GM12878 (cell line): ENCODE measurements at regions not wholly inside any gene's neighbourhood (a gene's known extent, or its start where the extent isn't known, plus 50 kb on each side); places are given as distances from the start of the nearest gene placed in this dataset.

Experiments used
- ATAC-seq: fragments of 200-7000 bp; cut with Tn5 transposase; 3 replicates; pipeline ENCODE4 v1.9.1; 2020; ENCODE audit warnings: mild to moderate bottlenecking, moderate library complexity
- BruUV-seq: library from RNA; stranded (reverse); fragments of 400-500 nt; replicated peaks from 2 replicates; lab custom pipeline; 2021; lab: Mats Ljungman, UMichigan
- CTCF ChIA-PET: fragments of 300-600 bp; sonication (Branson Sonifier 250); formaldehyde crosslinking; extraction: SDS; loops from one replicate; lab custom pipeline; 2021; ENCODE audit warnings: inconsistent platforms; lab: Yijun Ruan, JAX
- POLR2A ChIA-PET: fragments of 350-600 bp; formaldehyde crosslinking; extraction: SDS; loops from one replicate; lab custom pipeline; 2021; ENCODE audit warnings: inconsistent platforms; lab: Charles Lee
- RAD21 ChIA-PET: fragments of 300-600 bp; sonication (Branson Sonifier 250); formaldehyde crosslinking; loops from one replicate; lab custom pipeline; 2023; ENCODE audit warnings: antibody characterized with exemption; ENCODE audit not compliant: unreplicated experiment; lab: Charles Lee
- SMC1A ChIA-PET: fragments of 300-600 bp; sonication (Branson Sonifier 250); formaldehyde crosslinking; loops from one replicate; lab custom pipeline; 2023; ENCODE audit not compliant: unreplicated experiment, uncharacterized antibody; lab: Charles Lee
- DNase-seq: peaks from one replicate; pipeline ENCODE4 v3.0.0-alpha.2; 2011; ENCODE audit warnings: low read depth, low spot score
- FAIRE-seq: peaks from 3 replicates; lab custom pipeline; 2011; peaks lifted over from hg19 to GRCh38; lab: Jason Lieb, UNC
- H2AFZ ChIP-seq: 2 replicates; pipeline ENCODE4 v1.6.0; 2011; ENCODE audit warnings: low read depth, low read length, control low read depth; ENCODE audit not compliant: control insufficient read depth
- H3K27ac ChIP-seq: 2 replicates; pipeline ENCODE4 v1.5.1; 2011; ENCODE audit warnings: control low read depth; ENCODE audit not compliant: control insufficient read depth, insufficient read depth
- H3K27me3 ChIP-seq, 2 experiments: replicated peaks in 1 of 2; 2 replicates each; pipeline versions ENCODE4 v1.6.0 to v1.6.1; 2011; ENCODE audit warnings: low read length in 1 of 2; ENCODE audit not compliant: control insufficient read depth in 2 of 2, insufficient read depth in 2 of 2
- H3K36me3 ChIP-seq, 2 experiments: 2 replicates each; pipeline ENCODE4 v1.5.1; 2011; ENCODE audit warnings: low read length in 1 of 2; ENCODE audit not compliant: control insufficient read depth in 2 of 2, insufficient read depth in 2 of 2
- H3K4me1 ChIP-seq: 2 replicates; pipeline ENCODE4 v1.6.1; 2011; ENCODE audit warnings: mild to moderate bottlenecking, low read length, moderate library complexity, mixed read lengths; ENCODE audit not compliant: control insufficient read depth, insufficient read depth
- H3K4me2 ChIP-seq: 2 replicates; pipeline ENCODE4 v1.6.0; 2011; ENCODE audit warnings: control low read depth; ENCODE audit not compliant: control insufficient read depth, insufficient read depth
- H3K4me3 ChIP-seq: fragments of 200-600 bp; sonication (generic); 2 replicates; pipeline ENCODE4 v1.5.1; 2016
- H3K79me2 ChIP-seq: 2 replicates; pipeline ENCODE4 v1.6.0; 2011; ENCODE audit warnings: low read length; ENCODE audit not compliant: control insufficient read depth, insufficient read depth
- H3K9ac ChIP-seq: 2 replicates; pipeline ENCODE4 v1.8.0; 2011; ENCODE audit warnings: low read length, control low read depth, mixed read lengths; ENCODE audit not compliant: control insufficient read depth, insufficient read depth
- H3K9me3 ChIP-seq: replicated peaks from 3 replicates; pipeline ENCODE4 v1.5.1; 2011; ENCODE audit warnings: mild to moderate bottlenecking, low read length; ENCODE audit not compliant: control insufficient read depth, insufficient read depth
- H4K20me1 ChIP-seq: 2 replicates; pipeline ENCODE4 v1.6.0; 2011; ENCODE audit not compliant: control insufficient read depth, insufficient read depth
- CBX5 ChIP-seq: sonication (generic); IDR thresholded peaks from 2 replicates; pipeline ENCODE4 v1.6.1; 2016; ENCODE audit warnings: low read depth, moderate library complexity, mild to moderate bottlenecking, inconsistent platforms
- DPF2 ChIP-seq: fragments of 450-650 bp; IDR thresholded peaks from 2 replicates; pipeline ENCODE4 v1.6.1; 2017; ENCODE audit warnings: mild to moderate bottlenecking
- ETV6 ChIP-seq, 2 experiments: fragments of 450-650 bp in 1 of 2; IDR thresholded peaks in 1 of 2; conservative IDR thresholded peaks in 1 of 2; 2 replicates each; pipeline ENCODE4 v1.6.1; 2014; ENCODE audit warnings: antibody characterized with exemption in 1 of 2, borderline replicate concordance in 1 of 2, low read depth in 1 of 2, mild to moderate bottlenecking in 1 of 2, moderate library complexity in 1 of 2
- IKZF2 ChIP-seq, 2 experiments: fragments of 450-650 bp; IDR thresholded peaks; 2 replicates each; pipeline ENCODE4 v1.6.1; 2017; ENCODE audit warnings: mild to moderate bottlenecking in 2 of 2, moderate library complexity in 2 of 2
- JUNB ChIP-seq: IDR thresholded peaks from 2 replicates; pipeline ENCODE4 v1.6.1; 2016; ENCODE audit warnings: antibody characterized with exemption, mild to moderate bottlenecking
- NFXL1 ChIP-seq: fragments of 450-650 bp; IDR thresholded peaks from 2 replicates; pipeline ENCODE4 v1.6.1; 2017; ENCODE audit warnings: antibody characterized with exemption, mild to moderate bottlenecking, borderline replicate concordance
- SPI1 ChIP-seq: IDR thresholded peaks from 2 replicates; pipeline ENCODE4 v1.6.1; 2011; ENCODE audit warnings: low read depth, mild to moderate bottlenecking, low read length, moderate library complexity, borderline replicate concordance; ENCODE audit not compliant: insufficient read depth
- SREBF2 ChIP-seq: IDR thresholded peaks from 2 replicates; pipeline ENCODE4 v1.6.1; 2012; ENCODE audit warnings: mild to moderate bottlenecking, low read length
- STAT3 ChIP-seq: IDR thresholded peaks from 2 replicates; pipeline ENCODE4 v1.6.1; 2011; ENCODE audit warnings: low read depth, low read length, improper control_type of control experiment
- TARDBP ChIP-seq: IDR thresholded peaks from 2 replicates; pipeline ENCODE4 v1.6.1; 2016; ENCODE audit warnings: borderline replicate concordance
- WRNIP1 ChIP-seq: IDR thresholded peaks from 2 replicates; pipeline ENCODE4 v1.6.1; 2011; ENCODE audit warnings: low read depth, low read length, improper control_type of control experiment, borderline replicate concordance
- YBX1 ChIP-seq: fragments of 450-650 bp; IDR thresholded peaks from 2 replicates; pipeline ENCODE4 v1.6.1; 2016; ENCODE audit warnings: antibody characterized with exemption
- ZNF217 ChIP-seq: fragments of 450-650 bp; IDR thresholded peaks from 2 replicates; pipeline ENCODE4 v1.6.1; 2017; ENCODE audit warnings: antibody characterized with exemption, mild to moderate bottlenecking
- ZSCAN29 ChIP-seq: fragments of 450-650 bp; IDR thresholded peaks from 2 replicates; pipeline ENCODE4 v1.6.1; 2017; ENCODE audit warnings: mild to moderate bottlenecking, moderate library complexity
- WGBS: methylation state at CpG from one replicate; pipeline ENCODE4 v1.1.6; 2016; ENCODE audit warnings: low lambda C conversion rate; ENCODE audit not compliant: insufficient replicate concordance, insufficient coverage; ENCODE audit errors: missing lambda C conversion rate; 5-methylcytosine and 5-hydroxymethylcytosine counted together
- in situ Hi-C: fragments of 300-500 bp; cut with MboI; formaldehyde crosslinking; loops from 9 replicates; pipeline ENCODE4 v1.14.3; 2018; ENCODE audit warnings: mixed read lengths
- intact Hi-C: fragments of 100-400 bp; cut with micrococcal nuclease; formaldehyde crosslinking; loops from one replicate; pipeline ENCODE4 v1.14.2; 2022; ENCODE audit not compliant: unreplicated experiment
- TF ChIP-seq, protein P1 (sequence below): fragments of 450-650 bp; IDR thresholded peaks from 2 replicates; pipeline ENCODE4 v1.6.1; 2014; ENCODE audit warnings: mild to moderate bottlenecking
- TF ChIP-seq, protein P2 (sequence below): IDR thresholded peaks from 2 replicates; pipeline ENCODE4 v1.6.1; 2011; ENCODE audit warnings: mild to moderate bottlenecking, low read depth, low read length, moderate library complexity; ENCODE audit not compliant: insufficient replicate concordance
- TF ChIP-seq, protein P3 (sequence below): fragments of 450-650 bp; IDR thresholded peaks from 2 replicates; pipeline ENCODE4 v1.6.1; 2016; ENCODE audit warnings: mild to moderate bottlenecking
- TF ChIP-seq, protein P4 (sequence below): fragments of 450-650 bp; IDR thresholded peaks from 2 replicates; pipeline ENCODE4 v1.6.1; 2017; ENCODE audit warnings: mild to moderate bottlenecking, low read depth, inconsistent platforms; ENCODE audit not compliant: poor library complexity, severe bottlenecking

DNA sequence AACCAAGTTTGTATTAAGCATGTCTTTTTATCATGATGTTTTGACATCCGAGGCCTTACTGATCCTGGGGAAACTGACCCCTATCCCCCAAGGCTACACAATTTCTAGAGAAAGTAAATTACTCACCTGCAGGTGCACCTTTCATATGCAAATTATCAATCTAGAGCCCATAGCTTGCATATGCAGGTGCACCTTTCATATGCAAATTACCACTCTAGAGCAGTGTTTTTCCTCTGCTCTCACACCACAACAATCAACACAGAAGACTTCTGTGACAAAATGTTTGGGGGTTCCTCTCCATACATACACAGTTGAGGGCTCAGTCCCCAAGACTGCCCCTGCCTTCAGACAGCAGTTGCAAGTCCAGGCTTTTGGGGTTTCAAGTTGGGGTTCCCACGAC is 203.7 kb upstream of the RORB start (continued):
- TF ChIP-seq, protein P1, sequence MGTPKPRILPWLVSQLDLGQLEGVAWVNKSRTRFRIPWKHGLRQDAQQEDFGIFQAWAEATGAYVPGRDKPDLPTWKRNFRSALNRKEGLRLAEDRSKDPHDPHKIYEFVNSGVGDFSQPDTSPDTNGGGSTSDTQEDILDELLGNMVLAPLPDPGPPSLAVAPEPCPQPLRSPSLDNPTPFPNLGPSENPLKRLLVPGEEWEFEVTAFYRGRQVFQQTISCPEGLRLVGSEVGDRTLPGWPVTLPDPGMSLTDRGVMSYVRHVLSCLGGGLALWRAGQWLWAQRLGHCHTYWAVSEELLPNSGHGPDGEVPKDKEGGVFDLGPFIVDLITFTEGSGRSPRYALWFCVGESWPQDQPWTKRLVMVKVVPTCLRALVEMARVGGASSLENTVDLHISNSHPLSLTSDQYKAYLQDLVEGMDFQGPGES: no peak
- TF ChIP-seq DPF2 (no peak), NFXL1 (no peak), STAT3 (no peak), ETV6 (conservative IDR thresholded peaks at IDR 0.05 in 1 of 2, IDR thresholded peaks at IDR 0.05 in 1 of 2; ENCODE audit: borderline replicate concordance in 1 of 2, low read depth in 1 of 2) (no peak)
- TF ChIP-seq, protein P2, sequence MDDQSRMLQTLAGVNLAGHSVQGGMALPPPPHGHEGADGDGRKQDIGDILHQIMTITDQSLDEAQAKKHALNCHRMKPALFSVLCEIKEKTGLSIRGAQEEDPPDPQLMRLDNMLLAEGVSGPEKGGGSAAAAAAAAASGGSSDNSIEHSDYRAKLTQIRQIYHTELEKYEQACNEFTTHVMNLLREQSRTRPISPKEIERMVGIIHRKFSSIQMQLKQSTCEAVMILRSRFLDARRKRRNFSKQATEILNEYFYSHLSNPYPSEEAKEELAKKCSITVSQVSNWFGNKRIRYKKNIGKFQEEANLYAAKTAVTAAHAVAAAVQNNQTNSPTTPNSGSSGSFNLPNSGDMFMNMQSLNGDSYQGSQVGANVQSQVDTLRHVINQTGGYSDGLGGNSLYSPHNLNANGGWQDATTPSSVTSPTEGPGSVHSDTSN: no peak
- TF ChIP-seq, protein P3, sequence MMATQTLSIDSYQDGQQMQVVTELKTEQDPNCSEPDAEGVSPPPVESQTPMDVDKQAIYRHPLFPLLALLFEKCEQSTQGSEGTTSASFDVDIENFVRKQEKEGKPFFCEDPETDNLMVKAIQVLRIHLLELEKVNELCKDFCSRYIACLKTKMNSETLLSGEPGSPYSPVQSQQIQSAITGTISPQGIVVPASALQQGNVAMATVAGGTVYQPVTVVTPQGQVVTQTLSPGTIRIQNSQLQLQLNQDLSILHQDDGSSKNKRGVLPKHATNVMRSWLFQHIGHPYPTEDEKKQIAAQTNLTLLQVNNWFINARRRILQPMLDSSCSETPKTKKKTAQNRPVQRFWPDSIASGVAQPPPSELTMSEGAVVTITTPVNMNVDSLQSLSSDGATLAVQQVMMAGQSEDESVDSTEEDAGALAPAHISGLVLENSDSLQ: no peak

DNA sequence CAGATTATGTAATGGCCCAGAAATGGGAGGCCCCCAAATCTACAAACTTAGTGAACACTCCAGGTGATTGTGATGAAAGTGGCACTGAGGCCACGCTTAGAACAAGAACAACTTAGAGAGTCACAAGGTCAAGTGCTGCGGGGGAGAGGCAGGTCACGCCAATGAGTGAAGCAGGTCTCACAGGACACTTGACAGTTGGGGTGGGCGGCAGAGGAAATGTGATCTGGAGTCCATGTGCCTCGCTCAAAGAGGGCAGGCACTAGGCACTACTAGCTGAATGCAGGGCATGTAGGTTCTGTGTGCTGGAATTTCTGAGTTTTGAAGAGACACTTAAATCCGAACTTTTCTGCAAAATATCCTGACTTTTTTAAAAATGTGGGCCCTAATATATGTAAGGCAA is 193.2 kb upstream of the RORB start:
- ChIA-PET CTCF (no interaction called here), RAD21 (no interaction called here), POLR2A (no interaction called here), SMC1A (no interaction called here)
- Histone ChIP-seq H3K27me3 (no peaks in the 10 kb centered on the region), H3K79me2 (no peaks in the 10 kb centered on the region), H3K4me3 (no peak overlapping the region), H2AFZ (no peak overlapping the region), H3K4me2 (no peak overlapping the region), H3K4me1 (no peaks in the 10 kb centered on the region), H3K9me3 (no peaks in the 10 kb centered on the region), H3K27ac (no peak overlapping the region), H4K20me1 (no peaks in the 10 kb centered on the region), H3K36me3 (no peaks in the 10 kb centered on the region), H3K9ac (no peak overlapping the region)
- WGBS: 34% methylated on average over 6 of the region's 6 CpGs
- no TSS peak for BruUV-seq
- intact Hi-C loops (no loop called here), in situ Hi-C loops (no loop called here)
- DNase-seq (no peak), FAIRE-seq (no peak), ATAC-seq (no peak)
- TF ChIP-seq YBX1: no peak
- no peak for TF ChIP-seq ZNF217
- no peak for TF ChIP-seq TARDBP
- no peak for TF ChIP-seq WRNIP1
- TF ChIP-seq SPI1: no peak
- TF ChIP-seq CBX5: no peak
- no peak for TF ChIP-seq IKZF2 (IDR thresholded peaks at IDR 0.05)
- TF ChIP-seq JUNB: no peak
- no peak for TF ChIP-seq SREBF2
- no peak for TF ChIP-seq ZSCAN29
- TF ChIP-seq, protein P4, sequence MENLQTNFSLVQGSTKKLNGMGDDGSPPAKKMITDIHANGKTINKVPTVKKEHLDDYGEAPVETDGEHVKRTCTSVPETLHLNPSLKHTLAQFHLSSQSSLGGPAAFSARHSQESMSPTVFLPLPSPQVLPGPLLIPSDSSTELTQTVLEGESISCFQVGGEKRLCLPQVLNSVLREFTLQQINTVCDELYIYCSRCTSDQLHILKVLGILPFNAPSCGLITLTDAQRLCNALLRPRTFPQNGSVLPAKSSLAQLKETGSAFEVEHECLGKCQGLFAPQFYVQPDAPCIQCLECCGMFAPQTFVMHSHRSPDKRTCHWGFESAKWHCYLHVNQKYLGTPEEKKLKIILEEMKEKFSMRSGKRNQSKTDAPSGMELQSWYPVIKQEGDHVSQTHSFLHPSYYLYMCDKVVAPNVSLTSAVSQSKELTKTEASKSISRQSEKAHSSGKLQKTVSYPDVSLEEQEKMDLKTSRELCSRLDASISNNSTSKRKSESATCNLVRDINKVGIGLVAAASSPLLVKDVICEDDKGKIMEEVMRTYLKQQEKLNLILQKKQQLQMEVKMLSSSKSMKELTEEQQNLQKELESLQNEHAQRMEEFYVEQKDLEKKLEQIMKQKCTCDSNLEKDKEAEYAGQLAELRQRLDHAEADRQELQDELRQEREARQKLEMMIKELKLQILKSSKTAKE: no peak
